DND-41 (cell line): ENCODE measurements at regions not wholly inside any gene's neighbourhood (a gene's known extent, or its start where the extent isn't known, plus 50 kb on each side); places are given as distances from the start of the nearest gene placed in this dataset.

Source experiments
- CTCF ChIP-seq: IDR thresholded peaks from 2 replicates; pipeline ENCODE4 v1.5.1; 2012; ENCODE audit warnings: borderline replicate concordance, low read length, moderate library complexity, mild to moderate bottlenecking; ENCODE audit not compliant: poor library complexity, severe bottlenecking; ENCODE audit errors: extremely low read depth
- EZH2 ChIP-seq: IDR thresholded peaks from 3 replicates; pipeline ENCODE4 v1.6.1; 2012; ENCODE audit warnings: borderline replicate concordance, low read depth, mild to moderate bottlenecking, moderate library complexity, low read length, inconsistent platforms; ENCODE audit not compliant: severe bottlenecking

DNA sequence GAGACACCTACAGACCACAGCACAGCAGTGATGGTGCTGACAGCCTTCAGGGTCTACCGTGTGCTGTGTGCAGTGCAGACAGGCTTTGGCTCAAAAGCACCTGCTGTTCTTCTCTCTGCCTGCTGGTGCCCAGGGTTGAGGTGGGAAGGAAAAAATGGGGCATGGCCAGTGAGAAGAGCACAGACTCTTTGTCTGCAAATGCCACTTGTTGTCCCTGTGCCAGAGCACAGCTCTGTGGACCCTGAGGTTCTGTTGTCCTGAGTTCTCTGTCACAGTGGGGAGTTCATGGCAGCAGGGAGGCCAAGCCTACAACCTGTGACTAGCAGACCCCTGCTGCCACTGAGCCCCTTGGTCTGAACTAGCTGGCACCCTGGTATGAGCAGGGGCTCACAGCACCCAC is 376.7 kb downstream of the GLRX3 start:
- no peak for TF ChIP-seq CTCF
- TF ChIP-seq EZH2 = no peak
